LHCN-M2 (cell line): ENCODE measurements at regions not wholly inside any gene's neighbourhood (a gene's known extent, or its start where the extent isn't known, plus 50 kb on each side); places are given as distances from the start of the nearest gene placed in this dataset.

Experiments used
- DNase-seq: peaks from one replicate; pipeline ENCODE4 v3.0.0-alpha.2; 2012; ENCODE audit warnings: low read depth

- peak; percentile 62 for DNase-seq
These were observed 138.6 kb upstream of the SPEF2 start for GRCh38 chr5:35478856-35479682.

GRCh38 chr5:35477911-35478310 lies 139.8 kb upstream of the SPEF2 start:
- DNase-seq, result no peak

DNA sequence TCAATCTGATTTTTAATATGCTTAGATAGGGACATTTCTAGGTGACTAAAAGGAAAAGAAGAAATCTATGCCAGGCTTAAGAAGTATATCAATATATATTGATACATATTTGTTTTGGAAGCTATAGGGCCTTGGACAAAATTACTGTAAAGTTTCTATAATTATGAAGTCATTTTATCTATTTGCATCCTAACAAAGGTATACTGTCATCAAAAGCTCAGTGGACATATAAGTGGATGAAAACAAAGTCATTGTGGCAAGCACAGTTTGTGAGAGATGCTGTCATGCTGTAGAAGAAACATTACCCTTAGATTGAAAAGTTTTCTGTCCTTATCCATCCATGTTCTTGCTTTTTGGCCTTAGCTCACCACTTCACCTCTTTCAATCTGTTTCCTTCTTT lies 140.3 kb upstream of the SPEF2 start:
- no peak for DNase-seq

- DNase-seq, result no peak
These were observed 140.9 kb upstream of the SPEF2 start for GRCh38 chr5:35476797-35477196.

DNA sequence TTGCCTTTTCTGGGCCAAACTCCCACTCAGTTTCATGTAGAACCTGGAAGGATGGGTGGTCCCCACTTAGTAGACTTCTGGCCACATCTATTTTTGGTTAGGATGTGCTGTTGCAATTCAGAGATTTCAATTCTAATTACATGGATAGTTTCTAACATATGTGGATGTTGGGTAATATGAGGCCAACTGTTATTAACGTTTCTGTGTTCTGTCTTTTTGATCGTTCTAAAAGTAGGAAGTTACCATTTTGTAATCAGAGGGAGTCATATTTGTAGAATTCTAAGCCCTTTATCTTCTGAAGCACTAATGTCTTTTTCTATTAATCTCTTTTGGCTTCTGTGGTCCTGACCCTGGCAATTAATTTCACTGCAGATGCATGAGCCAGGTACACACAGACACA lies 141.6 kb upstream of the SPEF2 start:
- no peak for DNase-seq

DNA sequence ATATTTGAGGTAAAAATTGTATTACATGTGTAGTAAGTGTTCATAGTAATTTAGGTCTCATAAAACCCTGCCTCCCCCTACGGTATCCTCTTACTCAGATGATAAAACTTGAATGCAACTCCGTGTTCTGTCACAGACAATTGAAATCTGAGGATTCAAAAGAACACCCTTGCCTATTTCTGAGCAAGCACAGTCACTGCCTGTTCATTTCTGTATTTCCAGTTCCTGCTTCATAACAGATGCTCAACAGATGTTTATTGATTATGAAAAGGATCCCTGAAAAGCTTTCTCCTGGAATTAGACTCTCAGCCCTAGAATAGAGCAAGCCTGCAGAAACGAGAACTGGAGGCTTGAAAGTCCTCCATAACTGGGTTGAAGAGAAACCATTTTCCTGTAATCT lies 144.1 kb upstream of the SPEF2 start:
- DNase-seq, result no peak

- peak; percentile 17 for DNase-seq
These were observed 146.8 kb upstream of the SPEF2 start for GRCh38 chr5:35470866-35471265.

- no peak for DNase-seq
These were observed 148.9 kb upstream of the SPEF2 start for GRCh38 chr5:35468811-35469210.

DNA sequence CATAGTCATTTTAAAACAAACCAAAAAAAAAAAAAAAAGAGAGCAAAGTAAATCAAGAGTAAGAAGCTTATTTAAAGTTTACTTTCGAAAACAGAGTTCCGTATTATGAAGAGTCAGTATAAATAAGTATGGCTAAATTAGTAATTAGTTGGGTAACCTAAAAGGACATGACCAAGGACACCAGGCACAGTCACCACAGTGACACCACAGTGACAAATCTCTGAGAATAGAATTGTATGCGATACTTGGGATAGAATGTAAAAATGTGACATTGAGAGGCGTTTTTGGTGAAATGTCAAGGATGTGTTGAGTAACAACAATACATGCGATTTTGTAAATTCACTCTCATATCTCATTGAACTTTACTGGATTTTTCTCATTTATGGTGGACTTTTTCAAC lies 150.9 kb upstream of the SPEF2 start:
- DNase-seq, result no peak

DNA sequence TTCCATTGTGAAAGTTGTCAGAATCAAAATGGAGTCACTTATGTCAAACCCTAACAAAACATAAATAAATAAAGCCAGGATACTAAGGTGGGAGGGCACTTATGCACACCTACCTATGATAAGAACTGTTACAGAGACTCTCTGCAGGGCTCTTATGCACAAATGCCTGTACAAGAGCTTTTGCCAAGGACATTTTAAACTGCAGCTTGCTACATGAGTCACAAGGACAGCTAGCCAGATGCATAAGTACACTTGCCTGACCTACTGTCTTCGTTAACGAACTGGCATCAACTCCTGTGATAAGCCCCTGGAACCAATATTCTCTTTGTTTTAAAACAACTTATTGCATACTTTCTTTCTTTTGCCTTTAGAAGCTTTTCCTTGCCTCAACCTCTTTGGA lies 152.9 kb upstream of the SPEF2 start:
- DNase-seq, result no peak

DNA sequence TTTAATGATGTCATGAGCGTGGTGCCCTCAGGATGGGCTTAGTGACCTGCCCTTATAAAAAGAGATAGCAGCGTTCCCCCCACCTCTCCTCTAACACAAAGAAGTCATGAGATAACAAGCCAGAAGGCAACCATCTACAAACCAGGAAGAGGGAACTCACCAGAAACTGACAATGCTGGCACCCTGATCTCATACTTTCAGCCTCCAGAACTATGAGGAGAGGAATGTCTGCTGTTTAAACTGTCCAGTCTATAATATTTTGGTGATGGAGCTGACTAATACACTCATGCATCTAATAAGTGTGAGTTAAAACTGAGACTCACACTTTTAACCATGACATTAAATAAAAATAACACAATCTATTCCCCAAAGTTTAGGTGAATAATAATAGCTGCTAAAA lies 156.1 kb upstream of the SPEF2 start:
- DNase-seq, result no peak

- no peak for DNase-seq
These were observed 158.8 kb upstream of the SPEF2 start for GRCh38 chr5:35458824-35459207.

DNA sequence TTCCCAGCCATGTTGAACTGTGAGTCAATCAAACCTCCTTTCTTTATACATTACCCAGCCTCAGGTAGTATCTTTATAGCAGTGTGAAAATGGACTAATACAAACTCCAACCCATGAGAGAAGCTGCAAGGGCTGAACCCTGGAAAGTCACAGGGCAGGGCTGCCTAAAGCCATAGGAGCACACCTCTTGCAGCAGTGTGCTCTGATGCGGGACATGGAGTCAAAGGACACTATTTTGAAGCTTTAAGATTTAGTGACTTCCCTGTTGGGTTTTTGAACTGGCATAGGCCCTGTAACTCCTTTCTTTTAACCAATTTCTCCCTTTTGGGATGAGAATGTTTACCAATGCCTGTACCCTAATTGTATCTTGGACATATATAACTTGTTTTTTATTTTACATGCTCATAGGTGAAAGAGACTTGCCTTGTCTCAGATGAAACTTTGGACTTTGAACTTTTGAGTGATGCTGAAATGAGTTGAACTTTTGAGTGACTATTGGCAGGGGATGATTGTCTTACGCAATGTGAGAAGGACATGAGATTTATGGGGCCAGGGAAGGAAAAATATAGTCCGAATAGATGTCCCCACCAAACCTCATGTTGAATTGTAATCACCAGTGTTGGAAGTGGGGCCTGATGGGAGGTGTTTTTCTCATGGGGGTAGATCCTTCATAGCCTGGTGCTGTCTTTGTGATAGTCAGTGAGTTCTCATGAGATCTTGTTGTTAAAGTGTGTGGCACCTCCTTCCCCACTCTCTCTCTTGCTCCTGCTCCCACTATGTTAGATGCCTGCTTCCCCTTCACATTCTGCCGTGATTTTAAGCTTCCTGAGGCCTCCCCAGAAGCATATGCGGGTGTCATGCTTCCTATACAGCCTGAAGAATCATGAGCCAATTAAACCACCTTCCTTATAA lies 159.5 kb upstream of the SPEF2 start:
- no peak for DNase-seq

DNA sequence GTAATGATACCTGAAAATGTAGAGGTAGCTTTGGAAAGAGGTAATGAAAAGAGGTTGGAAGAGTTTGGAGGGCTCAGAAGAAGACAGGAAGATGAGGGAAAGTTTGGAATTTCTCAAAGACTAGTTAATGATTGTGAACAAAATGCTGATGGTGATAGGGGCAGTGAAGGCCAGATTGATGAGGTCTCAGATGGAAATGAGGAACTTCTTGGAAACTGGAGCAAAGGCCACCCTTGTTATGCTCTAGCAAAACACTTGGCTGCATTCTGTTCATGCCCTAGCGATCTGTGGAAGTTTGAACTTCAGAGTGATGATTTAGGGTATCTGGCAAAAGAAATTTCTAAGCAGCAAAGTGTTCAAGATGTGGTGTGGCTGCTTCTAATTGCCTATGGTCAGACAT lies 161.2 kb upstream of the SPEF2 start:
- no peak for DNase-seq

GRCh38 chr5:35454011-35454525 lies 163.6 kb upstream of the SPEF2 start:
- DNase-seq, result no peak

DNA sequence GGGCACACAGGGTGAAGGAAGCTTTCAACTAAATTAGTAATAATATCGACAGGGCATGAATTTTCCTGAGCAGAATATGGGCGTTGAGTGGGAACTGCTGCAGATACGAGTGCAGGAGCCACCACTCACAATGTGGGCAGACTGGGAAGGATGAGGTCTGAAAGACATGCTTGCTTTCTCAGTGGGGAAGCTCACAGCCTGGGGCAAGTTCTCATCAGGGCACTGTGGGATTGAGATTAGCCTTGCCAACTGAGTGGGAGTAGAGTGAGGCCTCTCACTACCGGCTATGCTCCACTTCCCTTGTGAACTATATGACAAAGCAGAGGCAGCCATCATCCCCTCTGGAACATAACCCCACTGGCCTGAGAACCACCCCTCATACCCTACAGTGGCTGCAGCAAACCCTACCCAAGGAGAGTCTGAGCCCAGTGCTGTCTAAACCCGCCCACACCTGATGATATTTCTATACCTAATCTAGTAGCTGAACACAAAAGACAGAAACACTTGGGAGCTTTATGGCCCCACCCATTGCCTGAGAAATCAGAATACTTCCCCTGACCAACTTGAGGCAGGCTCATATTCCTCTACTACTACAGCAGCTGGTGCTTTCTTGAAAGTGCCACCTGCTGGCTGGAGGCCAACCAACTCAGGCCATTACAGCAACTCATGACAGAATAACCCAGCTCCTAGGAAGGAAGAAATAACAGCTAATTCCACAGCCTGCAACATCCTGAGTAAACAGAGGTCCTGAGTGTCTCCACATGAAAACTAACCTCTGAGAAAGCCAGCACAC lies 173.7 kb upstream of the SPEF2 start:
- no peak for DNase-seq

DNA sequence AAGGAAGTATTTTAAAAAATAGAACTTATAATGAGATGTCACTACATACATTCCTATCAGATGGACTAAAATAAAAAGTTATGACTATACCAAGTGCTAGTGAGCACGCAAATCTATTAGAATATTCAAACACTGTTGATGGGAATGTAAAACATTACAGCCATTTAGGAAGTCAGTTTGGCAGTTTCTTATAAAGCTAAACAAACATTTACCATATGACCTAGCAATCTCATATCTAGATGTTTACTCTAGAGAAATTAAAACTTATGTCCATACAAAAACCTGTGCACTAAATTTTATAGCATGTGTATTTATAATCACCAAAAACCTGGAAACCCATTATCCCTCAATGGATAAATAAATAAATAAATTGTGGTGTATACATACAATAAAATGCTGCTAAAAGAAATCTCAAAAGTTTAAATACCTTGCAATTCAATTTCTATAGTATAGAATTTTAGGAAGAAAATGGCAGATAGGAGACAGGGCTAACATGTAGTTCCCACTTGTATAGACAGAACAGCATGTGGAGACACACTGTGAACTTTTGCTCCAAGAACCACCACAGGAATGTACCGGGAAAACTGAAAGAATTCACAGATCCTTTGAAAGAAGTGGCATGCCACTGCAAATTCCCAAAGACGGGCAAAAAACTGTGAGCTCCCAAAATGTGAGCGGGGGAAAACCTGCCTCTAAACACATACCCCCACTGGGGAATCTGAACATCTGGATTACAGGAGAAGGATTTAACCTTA lies 174.6 kb upstream of the SPEF2 start:
- DNase-seq, result no peak

- no peak for DNase-seq
These were observed 177.3 kb upstream of the SPEF2 start for GRCh38 chr5:35440409-35440808.

- no peak for DNase-seq
These were observed 178.9 kb upstream of the SPEF2 start for GRCh38 chr5:35438786-35439185.

DNA sequence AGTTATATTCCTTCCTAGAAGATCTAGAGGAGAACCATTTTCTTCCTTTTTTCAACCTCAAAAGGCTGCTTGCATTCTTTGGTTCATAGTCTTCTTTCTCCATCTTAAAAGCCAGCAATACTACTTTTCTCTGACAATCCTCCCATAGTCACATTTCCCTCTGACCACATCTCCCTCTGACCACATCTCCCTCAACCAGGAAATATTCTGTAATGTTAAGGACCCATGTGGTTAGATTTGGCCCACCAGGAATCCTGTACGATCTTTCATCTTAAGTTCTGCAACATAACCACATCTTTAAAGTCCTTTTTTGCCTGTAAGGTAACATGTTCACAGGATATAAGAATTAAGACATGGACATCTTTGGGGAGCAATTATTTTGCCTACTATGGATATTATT lies 179.4 kb upstream of the SPEF2 start:
- DNase-seq, result no peak
